Cardiac muscle cell (in vitro differentiated cells and primary cell): ENCODE measurements at regions not wholly inside any gene's neighbourhood (a gene's known extent, or its start where the extent isn't known, plus 50 kb on each side); places are given as distances from the start of the nearest gene placed in this dataset.
A peak's percentile ranks its signal among the peaks of the same experiment; 100 is the strongest.

Experiments
- DNase-seq, 2 donors: peaks; one replicate each; pipeline versions ENCODE4 v3.0.0 to v3.0.0-alpha.2; 2010 to 2017; ENCODE audit warnings: low read depth in 1 of 2, low spot score in 1 of 2
- H3K27ac ChIP-seq: fragments of 200-600 bp; sonication (generic); 2 replicates; pipeline ENCODE4 v1.5.1; 2016
- H3K27me3 ChIP-seq: fragments of 200-600 bp; sonication (generic); 2 replicates; pipeline ENCODE4 v1.6.0; 2016; ENCODE audit warnings: control low read depth
- H3K36me3 ChIP-seq: fragments of 200-600 bp; sonication (generic); 2 replicates; pipeline ENCODE4 v1.5.1; 2016; ENCODE audit warnings: control low read depth
- H3K4me1 ChIP-seq: fragments of 200-600 bp; sonication (generic); 2 replicates; pipeline ENCODE4 v1.8.1; 2017; ENCODE audit warnings: low read depth, mild to moderate bottlenecking, mixed run types
- H3K4me3 ChIP-seq: fragments of 200-600 bp; sonication (generic); 2 replicates; pipeline ENCODE4 v1.5.1; 2016; ENCODE audit warnings: mild to moderate bottlenecking
- H3K9me3 ChIP-seq: fragments of 200-600 bp; sonication (generic); 2 replicates; pipeline ENCODE4 v1.5.1; 2017; ENCODE audit warnings: low read depth, mild to moderate bottlenecking, control low read depth
- CTCF ChIP-seq: IDR thresholded peaks from 2 replicates; pipeline ENCODE4 v1.5.1; 2012; ENCODE audit warnings: low read depth, mild to moderate bottlenecking, low read length

GRCh38 chr18:11517704-11518103, 91.7 kb upstream of the SLC35G4 start:
- no peak overlapping the region for H3K4me3 ChIP-seq
- H3K27me3 ChIP-seq, result peaks cover 6% of the 10 kb centered on the region
- H3K4me1 ChIP-seq, result no peaks in the 10 kb centered on the region
- no peaks in the 10 kb centered on the region for H3K9me3 ChIP-seq
- DNase-seq, result no peak
- no peaks in the 10 kb centered on the region for H3K36me3 ChIP-seq
- no peak for TF ChIP-seq CTCF
- no peak overlapping the region for H3K27ac ChIP-seq

GRCh38 chr18:11516751-11517503, 92.5 kb upstream of the SLC35G4 start:
- H3K27ac ChIP-seq, result no peak overlapping the region
- no peaks in the 10 kb centered on the region for H3K36me3 ChIP-seq
- peaks cover 6% of the 10 kb centered on the region for H3K27me3 ChIP-seq
- no peak for TF ChIP-seq CTCF
- H3K4me1 ChIP-seq, result no peaks in the 10 kb centered on the region
- no peak overlapping the region for H3K4me3 ChIP-seq
- no peaks in the 10 kb centered on the region for H3K9me3 ChIP-seq
- peak in 1 of 2 donors; percentile 50 for DNase-seq

- DNase-seq, result no peak
- Histone ChIP-seq H3K4me1 (no peaks in the 10 kb centered on the region), H3K27ac (no peak overlapping the region), H3K27me3 (peaks cover 6% of the 10 kb centered on the region), H3K4me3 (no peak overlapping the region), H3K36me3 (no peaks in the 10 kb centered on the region), H3K9me3 (no peaks in the 10 kb centered on the region)
- no peak for TF ChIP-seq CTCF
These were observed 95.1 kb upstream of the SLC35G4 start for GRCh38 chr18:11514267-11514666.

GRCh38 chr18:11512096-11513025, 97.0 kb upstream of the SLC35G4 start:
- Histone ChIP-seq H3K27ac (no peak overlapping the region), H3K27me3 (no peaks in the 10 kb centered on the region), H3K9me3 (no peaks in the 10 kb centered on the region), H3K36me3 (no peaks in the 10 kb centered on the region), H3K4me3 (no peak overlapping the region), H3K4me1 (no peaks in the 10 kb centered on the region)
- TF ChIP-seq CTCF, result peak; percentile 18
- peak in 1 of 2 donors; percentile 24 for DNase-seq

- Histone ChIP-seq H3K9me3 (no peaks in the 10 kb centered on the region), H3K4me1 (no peaks in the 10 kb centered on the region), H3K4me3 (no peak overlapping the region), H3K36me3 (no peaks in the 10 kb centered on the region), H3K27me3 (no peaks in the 10 kb centered on the region), H3K27ac (no peak overlapping the region)
- no peak for DNase-seq
- no peak for TF ChIP-seq CTCF
These were observed 97.8 kb upstream of the SLC35G4 start for GRCh38 chr18:11511434-11512095.
